A673 (cell line): ENCODE measurements at regions not wholly inside any gene's neighbourhood (a gene's known extent, or its start where the extent isn't known, plus 50 kb on each side); places are given as distances from the start of the nearest gene placed in this dataset.

ENCODE experiments used
- BruUV-seq: library from RNA; stranded (reverse); fragments of 400-500 nt; replicated peaks from 2 replicates; lab custom pipeline; 2021; lab: Mats Ljungman, UMichigan
- CTCF ChIA-PET: fragments of 300-600 bp; sonication (Branson Sonifier 250); formaldehyde crosslinking; loops from one replicate; lab custom pipeline; 2022; ENCODE audit warnings: antibody characterized with exemption; lab: Charles Lee
- POLR2A ChIA-PET: fragments of 300-600 bp; sonication (Branson Sonifier 250); formaldehyde crosslinking; loops from one replicate; lab custom pipeline; 2022; ENCODE audit warnings: antibody characterized with exemption; ENCODE audit not compliant: low non-redundant PET; lab: Charles Lee
- DNase-seq: peaks from one replicate; pipeline ENCODE4 v3.0.0-alpha.2; 2015; ENCODE audit warnings: low spot score
- H3K27ac ChIP-seq: fragments of 200-600 bp; sonication (generic); 2 replicates; pipeline ENCODE4 v1.5.1; 2016; ENCODE audit warnings: mixed run types, low read depth, mild to moderate bottlenecking, mixed read lengths, antibody characterized with exemption, low read length; ENCODE audit not compliant: poor library complexity, severe bottlenecking
- H3K27me3 ChIP-seq: fragments of 200-600 bp; sonication (generic); replicated peaks from 2 replicates; pipeline ENCODE4 v1.6.1; 2017; ENCODE audit warnings: mixed run types, low read depth, mild to moderate bottlenecking, mixed read lengths, antibody characterized with exemption, low read length; ENCODE audit not compliant: insufficient read depth, poor library complexity
- H3K36me3 ChIP-seq: fragments of 200-600 bp; sonication (generic); 2 replicates; pipeline ENCODE4 v1.6.1; 2016; ENCODE audit warnings: mixed run types, mild to moderate bottlenecking, mixed read lengths, antibody characterized with exemption, low read length; ENCODE audit not compliant: insufficient read depth, poor library complexity, severe bottlenecking
- H3K4me1 ChIP-seq: fragments of 200-600 bp; sonication (generic); 2 replicates; pipeline ENCODE4 v1.6.1; 2017; ENCODE audit warnings: mixed run types, mild to moderate bottlenecking, mixed read lengths, antibody characterized with exemption, low read length; ENCODE audit not compliant: insufficient read depth, poor library complexity, severe bottlenecking
- H3K4me3 ChIP-seq: fragments of 200-600 bp; sonication (generic); 2 replicates; pipeline ENCODE4 v1.5.1; 2016; ENCODE audit warnings: low read depth, mixed run types, mild to moderate bottlenecking, mixed read lengths, low read length; ENCODE audit not compliant: poor library complexity, severe bottlenecking
- H3K9me3 ChIP-seq: fragments of 200-600 bp; sonication (generic); 2 replicates; pipeline ENCODE4 v1.6.1; 2016; ENCODE audit warnings: mixed run types, low read depth, mild to moderate bottlenecking, mixed read lengths, antibody characterized with exemption, low read length; ENCODE audit not compliant: poor library complexity, severe bottlenecking
- EZH2 ChIP-seq: fragments of 200-600 bp; sonication (generic); IDR thresholded peaks from 2 replicates; pipeline ENCODE4 v1.6.1; 2017; ENCODE audit warnings: borderline replicate concordance, low read depth, mild to moderate bottlenecking, mixed read lengths, antibody characterized with exemption, low read length; ENCODE audit not compliant: poor library complexity, severe bottlenecking
- intact Hi-C: fragments of 100-400 bp; cut with micrococcal nuclease; formaldehyde crosslinking; loops from one replicate; pipeline ENCODE4 v1.10.0; 2022; ENCODE audit not compliant: unreplicated experiment
- TF ChIP-seq, protein P1 (sequence below): fragments of 300-800, 200-600 bp; sonication (generic); conservative IDR thresholded peaks from 2 replicates; pipeline ENCODE4 v1.5.1; 2017; ENCODE audit warnings: low read depth, mild to moderate bottlenecking, antibody characterized with exemption, low read length, moderate library complexity, mixed read lengths

DNA sequence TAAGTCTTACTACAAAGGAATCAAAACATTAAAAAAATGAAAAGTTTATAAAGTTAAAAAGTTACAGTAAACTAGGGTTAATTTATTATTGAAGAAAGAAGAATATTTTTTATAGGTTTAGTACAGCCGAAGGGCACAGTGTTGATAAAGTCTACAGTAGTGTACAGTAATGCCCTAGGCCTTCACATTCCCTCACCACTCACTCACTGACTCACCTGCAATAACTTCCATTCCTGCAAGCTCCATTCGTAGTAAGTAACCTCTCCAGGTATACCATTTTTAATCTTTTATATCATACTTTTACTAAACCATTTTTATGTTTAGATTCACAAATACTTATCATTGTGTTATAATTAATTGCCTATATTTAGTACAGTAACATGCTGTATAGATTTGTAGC lies 307.5 kb upstream of the FAM241A start:
- ChIA-PET POLR2A (no interaction called here), CTCF (no interaction called here)
- Histone ChIP-seq H3K9me3 (no peaks in the 10 kb centered on the region), H3K4me3 (no peak overlapping the region), H3K36me3 (no peaks in the 10 kb centered on the region), H3K4me1 (no peaks in the 10 kb centered on the region), H3K27ac (no peak overlapping the region), H3K27me3 (no peaks in the 10 kb centered on the region)
- DNase-seq = no peak
- intact Hi-C loops = no loop called here
- TF ChIP-seq EZH2 = no peak
- TF ChIP-seq, protein P1, sequence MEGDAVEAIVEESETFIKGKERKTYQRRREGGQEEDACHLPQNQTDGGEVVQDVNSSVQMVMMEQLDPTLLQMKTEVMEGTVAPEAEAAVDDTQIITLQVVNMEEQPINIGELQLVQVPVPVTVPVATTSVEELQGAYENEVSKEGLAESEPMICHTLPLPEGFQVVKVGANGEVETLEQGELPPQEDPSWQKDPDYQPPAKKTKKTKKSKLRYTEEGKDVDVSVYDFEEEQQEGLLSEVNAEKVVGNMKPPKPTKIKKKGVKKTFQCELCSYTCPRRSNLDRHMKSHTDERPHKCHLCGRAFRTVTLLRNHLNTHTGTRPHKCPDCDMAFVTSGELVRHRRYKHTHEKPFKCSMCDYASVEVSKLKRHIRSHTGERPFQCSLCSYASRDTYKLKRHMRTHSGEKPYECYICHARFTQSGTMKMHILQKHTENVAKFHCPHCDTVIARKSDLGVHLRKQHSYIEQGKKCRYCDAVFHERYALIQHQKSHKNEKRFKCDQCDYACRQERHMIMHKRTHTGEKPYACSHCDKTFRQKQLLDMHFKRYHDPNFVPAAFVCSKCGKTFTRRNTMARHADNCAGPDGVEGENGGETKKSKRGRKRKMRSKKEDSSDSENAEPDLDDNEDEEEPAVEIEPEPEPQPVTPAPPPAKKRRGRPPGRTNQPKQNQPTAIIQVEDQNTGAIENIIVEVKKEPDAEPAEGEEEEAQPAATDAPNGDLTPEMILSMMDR = no peak
- BruUV-seq = no TSS peak

DNA sequence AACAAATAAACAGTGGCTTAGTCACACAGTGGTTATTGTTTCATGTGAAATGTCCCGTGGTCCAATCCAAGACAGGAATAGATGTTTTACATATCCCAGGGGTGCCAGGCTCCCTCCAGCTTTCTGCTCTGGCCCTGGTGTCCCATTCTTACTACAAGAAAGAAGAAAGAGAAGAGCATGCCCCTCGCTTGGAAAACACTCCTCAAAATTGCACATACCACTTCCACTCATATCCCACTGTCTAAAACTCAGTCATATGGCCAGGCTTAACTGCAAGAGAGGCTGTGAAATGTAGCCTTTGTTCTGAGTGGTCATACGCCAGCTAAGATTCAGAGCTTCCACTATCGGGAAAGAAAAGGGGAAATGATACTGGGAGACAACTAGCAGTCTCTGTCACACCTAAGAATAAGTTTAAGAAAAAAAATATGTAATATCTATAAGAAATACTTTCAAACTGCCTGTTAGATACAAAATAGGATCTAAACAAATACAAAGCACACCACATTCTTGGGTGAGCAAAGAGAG lies 306.8 kb upstream of the FAM241A start:
- H3K4me3 ChIP-seq = no peak overlapping the region
- intact Hi-C loops = no loop called here
- ChIA-PET CTCF (no interaction called here), POLR2A (no interaction called here)
- no peaks in the 10 kb centered on the region for H3K36me3 ChIP-seq
- no peak for DNase-seq
- BruUV-seq = no TSS peak
- no peak for TF ChIP-seq EZH2
- TF ChIP-seq, protein P1 = no peak
- no peaks in the 10 kb centered on the region for H3K4me1 ChIP-seq
- no peaks in the 10 kb centered on the region for H3K27me3 ChIP-seq
- H3K9me3 ChIP-seq = no peaks in the 10 kb centered on the region
- no peak overlapping the region for H3K27ac ChIP-seq

DNA sequence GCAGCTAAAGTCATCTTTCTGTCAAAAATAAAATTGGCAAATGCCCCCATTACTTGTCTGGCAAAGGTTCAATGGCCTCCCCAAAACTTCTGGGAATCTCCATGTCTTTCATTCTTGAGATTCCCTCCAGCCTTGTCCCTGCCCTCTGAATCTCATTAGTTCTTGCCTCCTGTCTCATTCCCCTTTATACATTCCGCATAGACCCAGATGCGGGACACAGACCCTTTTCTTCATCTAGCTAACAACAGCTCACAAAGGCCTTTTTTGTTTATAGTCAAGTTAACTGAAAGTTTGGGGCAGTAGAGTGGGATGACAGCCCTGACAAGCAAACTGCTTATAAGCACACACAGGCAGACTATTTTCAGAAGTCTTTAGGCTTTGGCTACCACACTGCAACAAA lies 306.1 kb upstream of the FAM241A start:
- no peak for DNase-seq
- no peaks in the 10 kb centered on the region for H3K36me3 ChIP-seq
- H3K4me1 ChIP-seq = no peaks in the 10 kb centered on the region
- H3K4me3 ChIP-seq = no peak overlapping the region
- no TSS peak for BruUV-seq
- CTCF ChIA-PET = no interaction called here
- H3K27ac ChIP-seq = no peak overlapping the region
- no peaks in the 10 kb centered on the region for H3K9me3 ChIP-seq
- intact Hi-C loops = no loop called here
- no peaks in the 10 kb centered on the region for H3K27me3 ChIP-seq
- POLR2A ChIA-PET = no interaction called here
- no peak for TF ChIP-seq EZH2
- TF ChIP-seq, protein P1 = no peak
